HepG2 (cell line): ENCODE measurements at regions not wholly inside any gene's neighbourhood (a gene's known extent, or its start where the extent isn't known, plus 50 kb on each side); places are given as distances from the start of the nearest gene placed in this dataset.

Experiments used
- ATAC-seq: fragments of 200-7000 bp; cut with Tn5 transposase; 3 replicates; pipeline ENCODE4 v1.9.1; 2020; ENCODE audit warnings: mild to moderate bottlenecking, moderate library complexity
- BruUV-seq: library from RNA; stranded (reverse); fragments of 400-500 nt; replicated peaks from 2 replicates; lab custom pipeline; 2021; lab: Mats Ljungman, UMichigan
- CTCF ChIA-PET: fragments of 300-600 bp; formaldehyde crosslinking; extraction: SDS; loops from one replicate; lab custom pipeline; 2021; ENCODE audit warnings: low total read pairs, inconsistent platforms, low intra/inter-chr PET ratio; lab: Yijun Ruan, JAX
- POLR2A ChIA-PET: fragments of 350-600 bp; sonication (Branson Sonifier 250); formaldehyde crosslinking; loops from one replicate; lab custom pipeline; 2020; ENCODE audit warnings: antibody characterized with exemption, inconsistent platforms; lab: Yijun Ruan, JAX
- DNase-seq: peaks from one replicate; pipeline ENCODE4 v3.0.0-alpha.2; 2015; ENCODE audit warnings: low spot score
- FAIRE-seq: peaks from 3 replicates; lab custom pipeline; 2011; peaks lifted over from hg19 to GRCh38; lab: Jason Lieb, UNC
- H2AFZ ChIP-seq: one replicate; pipeline ENCODE4 v1.6.1; 2011; ENCODE audit warnings: low read length, inconsistent platforms
- H3K27ac ChIP-seq: fragments of 300-600 bp; 3 replicates; pipeline ENCODE4 v1.8.0; 2011; ENCODE audit warnings: mixed run types, mild to moderate bottlenecking, mixed read lengths, low read length, inconsistent platforms; ENCODE audit not compliant: insufficient read depth; ENCODE audit errors: extremely low read length
- H3K27me3 ChIP-seq, 2 experiments: fragments of 200-600 bp in 1 of 2; 2 replicates in 1 of 2; 3 replicates in 1 of 2; pipeline versions ENCODE4 v1.6.0 to v1.8.0; 2011; ENCODE audit warnings: low read length in 2 of 2, mild to moderate bottlenecking in 2 of 2, moderate library complexity in 2 of 2, inconsistent platforms in 1 of 2; ENCODE audit not compliant: insufficient read depth in 2 of 2, control insufficient read depth in 1 of 2
- H3K36me3 ChIP-seq, 2 experiments: fragments of 200-600 bp in 1 of 2; replicated peaks in 1 of 2; 2 replicates in 1 of 2; 3 replicates in 1 of 2; pipeline versions ENCODE4 v1.5.1 to v1.8.0; 2011; ENCODE audit warnings: low read length in 2 of 2, inconsistent platforms in 1 of 2; ENCODE audit not compliant: insufficient read depth in 2 of 2, control insufficient read depth in 1 of 2
- H3K4me1 ChIP-seq: 2 replicates; pipeline ENCODE4 v1.5.1; 2012; ENCODE audit warnings: low read length, inconsistent platforms; ENCODE audit not compliant: insufficient read depth
- H3K4me2 ChIP-seq: 2 replicates; pipeline ENCODE4 v1.6.0; 2011; ENCODE audit warnings: low read depth, low read length, inconsistent platforms
- H3K4me3 ChIP-seq, 3 experiments: fragments of 200-600 bp in 1 of 3; sonication (generic), shearing (Covaris generic) in 1 of 3; replicated peaks in 1 of 3; 2 replicates each; pipeline ENCODE4 v1.5.1; 2011 to 2016; ENCODE audit warnings: low read length in 3 of 3, inconsistent platforms in 2 of 3, low read depth in 2 of 3, mild to moderate bottlenecking in 2 of 3, control low read depth in 1 of 3, mixed read lengths in 1 of 3; ENCODE audit not compliant: insufficient read depth in 1 of 3
- H3K79me2 ChIP-seq: one replicate; pipeline ENCODE4 v1.6.1; 2011; ENCODE audit warnings: low read length, inconsistent platforms; ENCODE audit not compliant: insufficient read depth
- H3K9ac ChIP-seq: 2 replicates; pipeline ENCODE4 v1.6.0; 2011; ENCODE audit warnings: mild to moderate bottlenecking, low read depth, low read length, inconsistent platforms; ENCODE audit not compliant: insufficient read depth
- H3K9me3 ChIP-seq: 2 replicates; pipeline ENCODE4 v1.5.1; 2012; ENCODE audit warnings: mild to moderate bottlenecking, low read length
- H4K20me1 ChIP-seq: 2 replicates; pipeline ENCODE4 v1.6.0; 2011; ENCODE audit warnings: inconsistent platforms, mild to moderate bottlenecking, low read length, moderate library complexity; ENCODE audit not compliant: insufficient read depth
- ARID5B ChIP-seq: IDR thresholded peaks from 2 replicates; pipeline ENCODE4 v1.4.0; 2020; ENCODE audit warnings: mild to moderate bottlenecking, missing genetic modification reagents
- ASH2L ChIP-seq: fragments of 300-600, 200-600 bp; sonication (generic); IDR thresholded peaks from 2 replicates; pipeline ENCODE4 v1.7.0; 2017; ENCODE audit warnings: low read depth, mild to moderate bottlenecking, moderate library complexity, mixed read lengths, low read length; ENCODE audit not compliant: insufficient read length
- EP300 ChIP-seq, 3 experiments: sonication (generic) in 1 of 3; formaldehyde crosslinking in 1 of 3; IDR thresholded peaks; 2 replicates each; pipeline versions ENCODE4 v1.5.1 to v1.6.1; 2011 to 2020; ENCODE audit warnings: low read depth in 2 of 3, low read length in 2 of 3, borderline replicate concordance in 1 of 3, improper control_type of control experiment in 1 of 3, mild to moderate bottlenecking in 1 of 3, missing genetic modification reagents in 1 of 3, moderate library complexity in 1 of 3
- GATAD2A ChIP-seq: IDR thresholded peaks from 2 replicates; pipeline ENCODE4 v1.6.1; 2016
- HNF4G ChIP-seq, 2 experiments: sonication (generic) in 1 of 2; formaldehyde crosslinking in 1 of 2; IDR thresholded peaks; 2 replicates each; pipeline versions ENCODE4 v1.4.0 to v1.6.1; 2011 to 2020; ENCODE audit warnings: borderline replicate concordance in 2 of 2, low read depth in 2 of 2, mild to moderate bottlenecking in 2 of 2, low read length in 1 of 2, missing genetic modification reagents in 1 of 2, moderate library complexity in 1 of 2
- KDM6A ChIP-seq: IDR thresholded peaks from 2 replicates; pipeline ENCODE4 v1.6.1; 2016; ENCODE audit warnings: low read depth
- LCORL ChIP-seq, 2 experiments: fragments of 450-650 bp in 1 of 2; sonication (generic) in 1 of 2; formaldehyde crosslinking in 1 of 2; IDR thresholded peaks; 2 replicates each; pipeline versions ENCODE4 v1.5.0 to v1.6.1; 2017 to 2020; ENCODE audit warnings: antibody characterized with exemption in 1 of 2, missing genetic modification reagents in 1 of 2
- NFRKB ChIP-seq: fragments of 450-650 bp; IDR thresholded peaks from 2 replicates; pipeline ENCODE4 v1.6.1; 2017
- SIN3B ChIP-seq: fragments of 150-350 bp; IDR thresholded peaks from 2 replicates; pipeline ENCODE4 v1.6.1; 2014; ENCODE audit warnings: low read length
- THRA ChIP-seq: sonication (generic); formaldehyde crosslinking; IDR thresholded peaks from 2 replicates; pipeline ENCODE4 v1.4.0; 2020; ENCODE audit warnings: missing genetic modification reagents, borderline replicate concordance
- ZBTB44 ChIP-seq: sonication (generic); formaldehyde crosslinking; IDR thresholded peaks from 2 replicates; pipeline ENCODE4 v1.4.0; 2020; ENCODE audit warnings: missing genetic modification reagents
- ZNF205 ChIP-seq: IDR thresholded peaks from 2 replicates; pipeline ENCODE4 v1.6.1; 2018; ENCODE audit warnings: missing biosample characterization, missing genetic modification reagents
- ZNF724P ChIP-seq: sonication (generic); formaldehyde crosslinking; IDR thresholded peaks from 2 replicates; pipeline ENCODE4 v1.8.0; 2022; ENCODE audit warnings: missing genetic modification reagents, borderline replicate concordance
- ZNF777 ChIP-seq: sonication (generic); formaldehyde crosslinking; IDR thresholded peaks from 2 replicates; pipeline ENCODE4 v1.4.0; 2020; ENCODE audit warnings: missing genetic modification reagents
- WGBS: methylation state at CpG from one replicate; pipeline ENCODE4 v1.1.6; 2017; ENCODE audit warnings: low lambda C conversion rate; 5-methylcytosine and 5-hydroxymethylcytosine counted together
- in situ Hi-C: cut with HindIII; loops from 2 replicates; pipeline ENCODE4 v1.10.0; 2017; ENCODE audit warnings: low pct_unique_long_range_greater_than_20kb; ENCODE audit not compliant: extremely low pct_ligation_motif_present
- intact Hi-C: fragments of 100-400 bp; cut with micrococcal nuclease; formaldehyde crosslinking; loops from one replicate; pipeline ENCODE4 v1.10.0; 2022; ENCODE audit not compliant: unreplicated experiment

- FAIRE-seq (no peak), ATAC-seq (peak; percentile 73), DNase-seq (peak; percentile 23)
- Histone ChIP-seq H3K27ac (no peak overlapping the region), H3K4me2 (peak overlapping the region; percentile 65), H4K20me1 (no peaks in the 10 kb centered on the region), H3K4me1 (peaks cover 26% of the 10 kb centered on the region), H2AFZ (no peak overlapping the region), H3K4me3 (no peak overlapping the region), H3K9me3 (no peaks in the 10 kb centered on the region), H3K36me3 (no peaks in the 10 kb centered on the region), H3K27me3 (no peaks in the 10 kb centered on the region; a peak in 1 of 5 replicates), H3K9ac (no peak overlapping the region), H3K79me2 (no peaks in the 10 kb centered on the region)
- WGBS, result 41% methylated on average over 7 of the region's 7 CpGs
- ChIA-PET POLR2A (no interaction called here), CTCF (no interaction called here)
- BruUV-seq, result no TSS peak
- intact Hi-C loops (no loop called here), in situ Hi-C loops (no loop called here)
- TF ChIP-seq ZNF777 (no peak), SIN3B (no peak), NFRKB (no peak), ZBTB44 (CRISPR knock-in tag) (no peak), THRA (CRISPR knock-in tag) (no peak), ZNF724P (CRISPR knock-in tag) (no peak), EP300 (IDR thresholded peaks at IDR 0.05; ENCODE audit: low read depth in 2 of 2, low read length in 2 of 2) (peak in 1 of 2 experiments; percentile 30; a peak in 1 of 4 replicates), EP300 (CRISPR knock-in tag; IDR thresholded peaks at IDR 0.05; ENCODE audit: borderline replicate concordance) (no peak), ZNF205 (CRISPR knock-in tag) (no peak), ASH2L (peak; percentile 65), LCORL (IDR thresholded peaks at IDR 0.05) (no peak), LCORL (CRISPR knock-in tag; IDR thresholded peaks at IDR 0.05) (0 out of 2 replicates have a peak, but pooled peaks have one; percentile 35), ARID5B (CRISPR knock-in tag) (peak; percentile 47; the same call in 1 of the 2 replicates), HNF4G (IDR thresholded peaks at IDR 0.05; ENCODE audit: borderline replicate concordance, low read depth, low read length) (peak; percentile 58), HNF4G (CRISPR knock-in tag; IDR thresholded peaks at IDR 0.05; ENCODE audit: borderline replicate concordance, low read depth) (no peak), GATAD2A (0 out of 2 replicates have a peak, but pooled peaks have one; percentile 32), KDM6A (CRISPR knock-in tag) (peak; percentile 47; the same call in 1 of the 2 replicates)
Measured at GRCh38 chr13:51006067-51006845, 96.7 kb downstream of the RNASEH2B start.
